ENCODE measurements at regions not wholly inside any gene's neighbourhood (a gene's known extent, or its start where the extent isn't known, plus 50 kb on each side); places are given as distances from the start of the nearest gene placed in this dataset.

GRCh38 chr4:117326091-117326490 lies 240.7 kb upstream of the TRAM1L1 start:
- DNase-seq = no peak
- Mint-ChIP-seq H3K9me3 (no peaks in the 10 kb centered on the region), H3K27me3 (ENCODE audit: low read depth, poor library complexity) (no peaks in the 10 kb centered on the region), H3K4me1 (no peaks in the 10 kb centered on the region), H3K27ac (no peak overlapping the region), H3K36me3 (ENCODE audit: low read depth) (no peaks in the 10 kb centered on the region), H3K4me3 (no peak overlapping the region)
- no peak for TF ChIP-seq CTCF (IDR thresholded peaks at IDR 0.05)

- H3K27me3 Mint-ChIP-seq (ENCODE audit: low read depth, poor library complexity) = no peaks in the 10 kb centered on the region
- no peak for DNase-seq
- no peaks in the 10 kb centered on the region for H3K9me3 Mint-ChIP-seq
- H3K4me3 Mint-ChIP-seq = no peak overlapping the region
- TF ChIP-seq CTCF (IDR thresholded peaks at IDR 0.05) = no peak
- H3K4me1 Mint-ChIP-seq = no peaks in the 10 kb centered on the region
- no peaks in the 10 kb centered on the region for H3K36me3 Mint-ChIP-seq (ENCODE audit: low read depth)
- no peak overlapping the region for H3K27ac Mint-ChIP-seq
These were observed 242.1 kb upstream of the TRAM1L1 start for GRCh38 chr4:117327491-117327890.

- no peaks in the 10 kb centered on the region for H3K9me3 Mint-ChIP-seq
- H3K27me3 Mint-ChIP-seq (ENCODE audit: low read depth, poor library complexity) = no peaks in the 10 kb centered on the region
- no peak overlapping the region for H3K27ac Mint-ChIP-seq
- DNase-seq = no peak
- no peak overlapping the region for H3K4me3 Mint-ChIP-seq
- TF ChIP-seq CTCF (IDR thresholded peaks at IDR 0.05) = no peak
- no peaks in the 10 kb centered on the region for H3K36me3 Mint-ChIP-seq (ENCODE audit: low read depth)
- no peaks in the 10 kb centered on the region for H3K4me1 Mint-ChIP-seq
These were observed 243.0 kb upstream of the TRAM1L1 start for GRCh38 chr4:117328333-117328732.

GRCh38 chr4:117331817-117332216 lies 246.4 kb upstream of the TRAM1L1 start:
- no peaks in the 10 kb centered on the region for H3K9me3 Mint-ChIP-seq
- peaks cover 3% of the 10 kb centered on the region for H3K27me3 Mint-ChIP-seq (ENCODE audit: low read depth, poor library complexity)
- no peak overlapping the region for H3K27ac Mint-ChIP-seq
- H3K4me1 Mint-ChIP-seq = no peaks in the 10 kb centered on the region
- no peaks in the 10 kb centered on the region for H3K36me3 Mint-ChIP-seq (ENCODE audit: low read depth)
- no peak for TF ChIP-seq CTCF (IDR thresholded peaks at IDR 0.05)
- no peak overlapping the region for H3K4me3 Mint-ChIP-seq
- no peak for DNase-seq

GRCh38 chr4:117334451-117335188 lies 249.2 kb upstream of the TRAM1L1 start:
- Mint-ChIP-seq H3K4me1 (no peaks in the 10 kb centered on the region), H3K36me3 (ENCODE audit: low read depth) (no peaks in the 10 kb centered on the region), H3K27me3 (ENCODE audit: low read depth, poor library complexity) (peaks cover 3% of the 10 kb centered on the region), H3K27ac (no peak overlapping the region), H3K9me3 (no peaks in the 10 kb centered on the region), H3K4me3 (no peak overlapping the region)
- no peak for TF ChIP-seq CTCF (IDR thresholded peaks at IDR 0.05)
- DNase-seq = no peak

GRCh38 chr4:117357437-117357836 lies 272.1 kb upstream of the TRAM1L1 start:
- Mint-ChIP-seq H3K36me3 (ENCODE audit: low read depth) (no peaks in the 10 kb centered on the region), H3K4me3 (no peak overlapping the region), H3K4me1 (no peaks in the 10 kb centered on the region), H3K9me3 (no peaks in the 10 kb centered on the region), H3K27ac (no peak overlapping the region), H3K27me3 (ENCODE audit: low read depth, poor library complexity) (no peaks in the 10 kb centered on the region)
- no peak for TF ChIP-seq CTCF (IDR thresholded peaks at IDR 0.05)
- no peak for DNase-seq
